Stomach smooth muscle (tissue), 2 donors: ENCODE measurements at regions not wholly inside any gene's neighbourhood (a gene's known extent, or its start where the extent isn't known, plus 50 kb on each side); places are given as distances from the start of the nearest gene placed in this dataset.

ENCODE experiments used
- H3K27ac ChIP-seq: one replicate; pipeline ENCODE4 v1.7.0; 2013; ENCODE audit warnings: mild to moderate bottlenecking, low read length, inconsistent platforms
- H3K27me3 ChIP-seq, 2 donors: one replicate each; pipeline ENCODE4 v1.7.0; 2013; ENCODE audit warnings: low read length in 2 of 2; ENCODE audit not compliant: insufficient read depth in 2 of 2, control insufficient read depth in 1 of 2
- H3K36me3 ChIP-seq, 2 donors: one replicate each; pipeline ENCODE4 v1.7.0; 2013; ENCODE audit warnings: low read length in 2 of 2; ENCODE audit not compliant: control insufficient read depth in 2 of 2, insufficient read depth in 2 of 2
- H3K4me1 ChIP-seq: one replicate; pipeline ENCODE4 v1.7.0; 2013; ENCODE audit warnings: low read length; ENCODE audit not compliant: control insufficient read depth, insufficient read depth
- H3K4me3 ChIP-seq, 2 donors: one replicate each; pipeline ENCODE4 v1.7.0; 2013; ENCODE audit warnings: low read length in 2 of 2
- H3K9ac ChIP-seq, 2 donors: one replicate each; pipeline ENCODE4 v1.7.0; 2013; ENCODE audit warnings: low read length in 2 of 2, mild to moderate bottlenecking in 1 of 2
- H3K9me3 ChIP-seq, 2 donors: one replicate each; pipeline ENCODE4 v1.7.0; 2013; ENCODE audit warnings: low read length in 2 of 2; ENCODE audit not compliant: control insufficient read depth in 2 of 2
- donor health status: healthy.
- donor health status: Pancreatic carcinoma.

- H3K4me1 ChIP-seq = no peaks in the 10 kb centered on the region
- no peak overlapping the region for H3K4me3 ChIP-seq
- H3K36me3 ChIP-seq = peaks cover 9 to 16% of the 10 kb centered on the region in 2 donors
- H3K9me3 ChIP-seq = no peaks in the 10 kb centered on the region
- H3K27ac ChIP-seq = no peak overlapping the region
- no peak overlapping the region for H3K9ac ChIP-seq
- H3K27me3 ChIP-seq = no peaks in the 10 kb centered on the region
Measured at GRCh38 chr20:3354247-3354646, 53.2 kb downstream of the DNAAF9 start.

- no peaks in the 10 kb centered on the region for H3K27me3 ChIP-seq
- no peak overlapping the region for H3K27ac ChIP-seq
- H3K36me3 ChIP-seq = peaks cover 6 to 12% of the 10 kb centered on the region in 2 donors
- H3K4me3 ChIP-seq = no peak overlapping the region
- H3K9ac ChIP-seq = no peak overlapping the region
- no peaks in the 10 kb centered on the region for H3K9me3 ChIP-seq
- no peaks in the 10 kb centered on the region for H3K4me1 ChIP-seq
Measured at GRCh38 chr20:3353646-3354045, 53.8 kb downstream of the DNAAF9 start.

- Histone ChIP-seq H3K9ac (no peak overlapping the region), H3K27ac (no peak overlapping the region), H3K36me3 (peaks cover 11% of the 10 kb centered on the region in 2 donors), H3K4me1 (no peaks in the 10 kb centered on the region), H3K27me3 (no peaks in the 10 kb centered on the region), H3K9me3 (no peaks in the 10 kb centered on the region), H3K4me3 (no peak overlapping the region)
Measured at GRCh38 chr20:3352202-3352601, 55.3 kb downstream of the DNAAF9 start.

- Histone ChIP-seq H3K27me3 (no peaks in the 10 kb centered on the region), H3K36me3 (peaks cover 11 to 16% of the 10 kb centered on the region in 2 donors), H3K9me3 (no peaks in the 10 kb centered on the region), H3K27ac (no peak overlapping the region), H3K4me1 (no peaks in the 10 kb centered on the region), H3K4me3 (no peak overlapping the region), H3K9ac (no peak overlapping the region)
Measured at GRCh38 chr20:3350422-3350821, 57.0 kb downstream of the DNAAF9 start.

- H3K4me3 ChIP-seq = no peak overlapping the region
- no peaks in the 10 kb centered on the region for H3K27me3 ChIP-seq
- no peaks in the 10 kb centered on the region for H3K4me1 ChIP-seq
- no peaks in the 10 kb centered on the region for H3K9me3 ChIP-seq
- H3K36me3 ChIP-seq = peaks cover 9 to 15% of the 10 kb centered on the region in 2 donors
- H3K27ac ChIP-seq = no peak overlapping the region
- no peak overlapping the region for H3K9ac ChIP-seq
Measured at GRCh38 chr20:3349786-3350185, 57.7 kb downstream of the DNAAF9 start.

GRCh38 chr20:3342766-3343165 is 64.7 kb downstream of the DNAAF9 start:
- Histone ChIP-seq H3K9ac (no peak overlapping the region), H3K4me1 (no peaks in the 10 kb centered on the region), H3K4me3 (no peak overlapping the region), H3K27ac (no peak overlapping the region), H3K9me3 (no peaks in the 10 kb centered on the region), H3K36me3 (peaks cover 16 to 23% of the 10 kb centered on the region in 2 donors), H3K27me3 (no peaks in the 10 kb centered on the region)

- Histone ChIP-seq H3K4me3 (no peak overlapping the region), H3K27me3 (no peaks in the 10 kb centered on the region), H3K4me1 (no peaks in the 10 kb centered on the region), H3K9ac (no peak overlapping the region), H3K36me3 (peaks cover 15 to 16% of the 10 kb centered on the region in 2 donors), H3K9me3 (no peaks in the 10 kb centered on the region), H3K27ac (no peak overlapping the region)
Measured at GRCh38 chr20:3340443-3340842, 67.0 kb downstream of the DNAAF9 start.

- no peak overlapping the region for H3K9ac ChIP-seq
- H3K36me3 ChIP-seq = peaks cover 19% of the 10 kb centered on the region in 2 donors
- no peaks in the 10 kb centered on the region for H3K27me3 ChIP-seq
- H3K27ac ChIP-seq = no peak overlapping the region
- no peak overlapping the region for H3K4me3 ChIP-seq
- H3K9me3 ChIP-seq = no peaks in the 10 kb centered on the region
- H3K4me1 ChIP-seq = no peaks in the 10 kb centered on the region
Measured at GRCh38 chr20:3339571-3339970, 67.9 kb downstream of the DNAAF9 start.

GRCh38 chr20:3339076-3339475 is 68.4 kb downstream of the DNAAF9 start:
- H3K9me3 ChIP-seq = no peaks in the 10 kb centered on the region
- H3K27me3 ChIP-seq = no peaks in the 10 kb centered on the region
- H3K9ac ChIP-seq = no peak overlapping the region
- H3K27ac ChIP-seq = no peak overlapping the region
- peaks cover 20 to 22% of the 10 kb centered on the region in 2 donors for H3K36me3 ChIP-seq
- no peaks in the 10 kb centered on the region for H3K4me1 ChIP-seq
- no peak overlapping the region for H3K4me3 ChIP-seq

GRCh38 chr20:3334156-3334943 is 73.1 kb downstream of the DNAAF9 start:
- H3K9ac ChIP-seq = no peak overlapping the region
- no peaks in the 10 kb centered on the region for H3K27me3 ChIP-seq
- peaks cover 16 to 23% of the 10 kb centered on the region in 2 donors for H3K36me3 ChIP-seq
- H3K9me3 ChIP-seq = no peaks in the 10 kb centered on the region
- H3K4me3 ChIP-seq = no peak overlapping the region
- H3K27ac ChIP-seq = no peak overlapping the region
- no peaks in the 10 kb centered on the region for H3K4me1 ChIP-seq

- H3K27ac ChIP-seq = no peak overlapping the region
- H3K36me3 ChIP-seq = peaks cover 22 to 33% of the 10 kb centered on the region in 2 donors
- H3K4me3 ChIP-seq = no peak overlapping the region
- no peaks in the 10 kb centered on the region for H3K27me3 ChIP-seq
- H3K9me3 ChIP-seq = no peaks in the 10 kb centered on the region
- H3K9ac ChIP-seq = no peak overlapping the region
- H3K4me1 ChIP-seq = no peaks in the 10 kb centered on the region
Measured at GRCh38 chr20:3330046-3330741, 77.3 kb downstream of the DNAAF9 start.
